Pancreas (tissue), 10 donors: ENCODE measurements at regions not wholly inside any gene's neighbourhood (a gene's known extent, or its start where the extent isn't known, plus 50 kb on each side); places are given as distances from the start of the nearest gene placed in this dataset.

Experiments
- ATAC-seq, 4 donors: fragments of 200-7000 bp; cut with Tn5 transposase; one replicate each; pipeline versions ENCODE4 v1.8.0 to v1.9.1; 2020; ENCODE audit warnings: mild to moderate bottlenecking in 4 of 4, moderate library complexity in 4 of 4
- DNase-seq, 6 donors: peaks; one replicate each; pipeline ENCODE4 v3.0.0-alpha.2; 2020
- FAIRE-seq: peaks from 2 replicates; lab custom pipeline; 2012; peaks lifted over from hg19 to GRCh38; lab: Jason Lieb, UNC
- H3K27ac ChIP-seq, 4 donors: fragments of 200-600 bp; sonication (generic); 1 replicate in 3 of 4; 2 replicates in 1 of 4; pipeline versions ENCODE4 v1.5.0 to v1.8.0; 2020
- H3K27me3 ChIP-seq, 4 donors: fragments of 200-600 bp; one replicate each; pipeline ENCODE4 v1.8.0; 2021
- H3K36me3 ChIP-seq, 3 donors: fragments of 200-600 bp; sonication (generic) in 1 of 3; one replicate each; pipeline versions ENCODE4 v1.5.0 to v1.8.0; 2020 to 2021
- H3K4me1 ChIP-seq, 3 donors: fragments of 200-600 bp; one replicate each; pipeline ENCODE4 v1.8.0; 2021
- H3K4me3 ChIP-seq, 4 donors: fragments of 200-600 bp; sonication (generic) in 2 of 4; one replicate each; pipeline versions ENCODE4 v1.5.0 to v1.8.0; 2020 to 2021
- H3K9me3 ChIP-seq, 4 donors: fragments of 200-600 bp; one replicate each; pipeline ENCODE4 v1.8.0; 2021
- CTCF ChIP-seq, 4 donors: fragments of 200-600 bp; sonication (generic) in 3 of 4; IDR thresholded peaks; one replicate each; pipeline versions ENCODE4 v1.5.0 to v1.8.0; 2021; ENCODE audit warnings: antibody characterized with exemption in 4 of 4
- WGBS, 2 donors: extraction: QIAGEN DNeasy Blood & Tissue Kit; methylation state at CpG; one replicate each; pipeline ENCODE4 v1.1.7; 2013; 5-methylcytosine and 5-hydroxymethylcytosine counted together
- intact Hi-C, 3 donors: fragments of 100-400 bp; cut with DNase I; formaldehyde crosslinking; loops; one replicate each; pipeline versions ENCODE4 v1.11.1 to v1.14.2; 2022
- donor health status: healthy with polysubstance abuse.
- donor health status: DM: no; HTN: no; CAD: no; lungs with moderate emphysema.
- donor health status: DM: no; HTN: no; CAD: no.
- donor health status: control.
- donor health status: control.
- donor health status: Bipolar disorder and iron deficiency.
- donor health status: DM: yes; HTN: yes; CAD: no.
- donor health status: DM: no; HTN: no; CAD: no.
- donor health status: DM: no; HTN: no; CAD: no.
- donor health status: DM: yes; HTN: yes; CAD: no.

- ATAC-seq (no peak), FAIRE-seq (no peak), DNase-seq (peak in 1 of 6 donors; percentile 15)
- Histone ChIP-seq H3K36me3 (peaks cover 0 to 22% (median 0%) of the 10 kb centered on the region in 3 donors), H3K27me3 (no peaks in the 10 kb centered on the region), H3K4me1 (no peaks in the 10 kb centered on the region), H3K9me3 (no peaks in the 10 kb centered on the region), H3K27ac (no peak overlapping the region), H3K4me3 (no peak overlapping the region)
- intact Hi-C loops, result no loop called here
- no peak for TF ChIP-seq CTCF (IDR thresholded peaks at IDR 0.05)
- 97 to 100% methylated on average over 2 of the region's 2 CpGs for WGBS, 2 donors
Measured at GRCh38 chr12:124446364-124446763, 121.0 kb downstream of the NCOR2 start.

- no peaks in the 10 kb centered on the region for H3K27me3 ChIP-seq
- 93 to 95% methylated on average over 8 of the region's 8 CpGs for WGBS, 2 donors
- intact Hi-C loops, result no loop called here
- H3K4me1 ChIP-seq, result no peaks in the 10 kb centered on the region
- peak in 1 of 6 donors; percentile 27 for DNase-seq
- H3K36me3 ChIP-seq, result peaks cover 0 to 22% (median 0%) of the 10 kb centered on the region in 3 donors
- H3K9me3 ChIP-seq, result no peaks in the 10 kb centered on the region
- H3K4me3 ChIP-seq, result no peak overlapping the region
- H3K27ac ChIP-seq, result no peak overlapping the region
- TF ChIP-seq CTCF (IDR thresholded peaks at IDR 0.05), result no peak
- no peak for FAIRE-seq
- no peak for ATAC-seq
Measured at GRCh38 chr12:124445826-124446225, 121.6 kb downstream of the NCOR2 start.

- H3K36me3 ChIP-seq, result peaks cover 0 to 22% (median 0%) of the 10 kb centered on the region in 3 donors
- no peaks in the 10 kb centered on the region for H3K27me3 ChIP-seq
- no peaks in the 10 kb centered on the region for H3K4me1 ChIP-seq
- FAIRE-seq (no peak), ATAC-seq (no peak), DNase-seq (peak in 1 of 6 donors; percentile 46)
- intact Hi-C loops, result no loop called here
- WGBS, 2 donors, result 90 to 92% methylated on average over 36 to 39 of the region's 39 CpGs
- H3K27ac ChIP-seq, result no peak overlapping the region
- TF ChIP-seq CTCF (IDR thresholded peaks at IDR 0.05), result no peak
- H3K9me3 ChIP-seq, result no peaks in the 10 kb centered on the region
- no peak overlapping the region for H3K4me3 ChIP-seq
Measured at GRCh38 chr12:124445121-124445718, 122.2 kb downstream of the NCOR2 start.

GRCh38 chr12:124443931-124444712 is 123.3 kb downstream of the NCOR2 start:
- H3K4me3 ChIP-seq, result no peak overlapping the region
- intact Hi-C loops, result no loop called here
- DNase-seq, result peak in 2 of 6 donors; percentile 22 to 31
- no peak for FAIRE-seq
- H3K9me3 ChIP-seq, result no peaks in the 10 kb centered on the region
- peaks cover 0 to 22% (median 0%) of the 10 kb centered on the region in 3 donors for H3K36me3 ChIP-seq
- no peaks in the 10 kb centered on the region for H3K27me3 ChIP-seq
- no peak for TF ChIP-seq CTCF (IDR thresholded peaks at IDR 0.05)
- H3K4me1 ChIP-seq, result no peaks in the 10 kb centered on the region
- peak overlapping the region in 1 of 4 donors; percentile 31 for H3K27ac ChIP-seq
- peak in 1 of 4 donors; percentile 44 for ATAC-seq
- WGBS, 2 donors, result 72 to 78% methylated on average over 9 of the region's 9 CpGs
